ENCODE measurements at regions not wholly inside any gene's neighbourhood (a gene's known extent, or its start where the extent isn't known, plus 50 kb on each side); places are given as distances from the start of the nearest gene placed in this dataset.

- peaks cover 12 to 35% (median 28%) of the 10 kb centered on the region in 3 donors for H3K4me1 ChIP-seq (ENCODE audit: control insufficient read depth in 3 of 3, insufficient read depth in 3 of 3, low read length in 3 of 3)
- peak overlapping the region; percentile 77 for H3K27ac ChIP-seq (ENCODE audit: low read depth, low read length)
- no peak overlapping the region for H3K4me3 ChIP-seq (ENCODE audit: low read length in 3 of 3)
- H3K9me3 ChIP-seq (ENCODE audit: control insufficient read depth in 3 of 3, low read length in 3 of 3), result no peaks in the 10 kb centered on the region
- H3K36me3 ChIP-seq (ENCODE audit: control insufficient read depth in 3 of 3, insufficient read depth in 3 of 3, low read length in 3 of 3), result no peaks in the 10 kb centered on the region
- peaks cover 0 to 2% (median 0%) of the 10 kb centered on the region in 3 donors for H3K27me3 ChIP-seq (ENCODE audit: control insufficient read depth in 3 of 3, insufficient read depth in 3 of 3, low read length in 3 of 3)
- no peak overlapping the region for H3K9ac ChIP-seq (ENCODE audit: low read depth in 1 of 3, low read length in 3 of 3)
These were observed 224.4 kb upstream of the TLE3 start for GRCh38 chr15:70322051-70322668.

GRCh38 chr15:70321172-70321819 is 223.6 kb upstream of the TLE3 start:
- Histone ChIP-seq H3K4me1 (ENCODE audit: control insufficient read depth in 3 of 3, insufficient read depth in 3 of 3, low read length in 3 of 3) (peaks cover 12 to 35% (median 28%) of the 10 kb centered on the region in 3 donors), H3K27ac (ENCODE audit: low read depth, low read length) (peak overlapping the region; percentile 17), H3K4me3 (ENCODE audit: low read length in 3 of 3) (no peak overlapping the region), H3K9me3 (ENCODE audit: control insufficient read depth in 3 of 3, low read length in 3 of 3) (no peaks in the 10 kb centered on the region), H3K27me3 (ENCODE audit: control insufficient read depth in 3 of 3, insufficient read depth in 3 of 3, low read length in 3 of 3) (peaks cover 0 to 2% (median 0%) of the 10 kb centered on the region in 3 donors), H3K9ac (ENCODE audit: low read depth in 1 of 3, low read length in 3 of 3) (no peak overlapping the region), H3K36me3 (ENCODE audit: control insufficient read depth in 3 of 3, insufficient read depth in 3 of 3, low read length in 3 of 3) (no peaks in the 10 kb centered on the region)

- Histone ChIP-seq H3K27me3 (ENCODE audit: control insufficient read depth in 3 of 3, insufficient read depth in 3 of 3, low read length in 3 of 3) (peaks cover 0 to 2% (median 0%) of the 10 kb centered on the region in 3 donors), H3K4me1 (ENCODE audit: control insufficient read depth in 3 of 3, insufficient read depth in 3 of 3, low read length in 3 of 3) (peaks cover 12 to 35% (median 28%) of the 10 kb centered on the region in 3 donors), H3K27ac (ENCODE audit: low read depth, low read length) (peak overlapping the region; percentile 17), H3K9me3 (ENCODE audit: control insufficient read depth in 3 of 3, low read length in 3 of 3) (no peaks in the 10 kb centered on the region), H3K4me3 (ENCODE audit: low read length in 3 of 3) (no peak overlapping the region), H3K36me3 (ENCODE audit: control insufficient read depth in 3 of 3, insufficient read depth in 3 of 3, low read length in 3 of 3) (no peaks in the 10 kb centered on the region), H3K9ac (ENCODE audit: low read depth in 1 of 3, low read length in 3 of 3) (no peak overlapping the region)
These were observed 222.8 kb upstream of the TLE3 start for GRCh38 chr15:70320482-70320881.

GRCh38 chr15:70320077-70320476 is 222.4 kb upstream of the TLE3 start:
- peaks cover 12 to 35% (median 28%) of the 10 kb centered on the region in 3 donors for H3K4me1 ChIP-seq (ENCODE audit: control insufficient read depth in 3 of 3, insufficient read depth in 3 of 3, low read length in 3 of 3)

GRCh38 chr15:70319466-70319865 is 221.7 kb upstream of the TLE3 start:
- H3K9ac ChIP-seq (ENCODE audit: low read depth in 1 of 3, low read length in 3 of 3), result no peak overlapping the region
- no peak overlapping the region for H3K4me3 ChIP-seq (ENCODE audit: low read length in 3 of 3)
- peak overlapping the region; percentile 10 for H3K27ac ChIP-seq (ENCODE audit: low read depth, low read length)
- peaks cover 12 to 35% (median 25%) of the 10 kb centered on the region in 3 donors for H3K4me1 ChIP-seq (ENCODE audit: control insufficient read depth in 3 of 3, insufficient read depth in 3 of 3, low read length in 3 of 3)
- H3K27me3 ChIP-seq (ENCODE audit: control insufficient read depth in 3 of 3, insufficient read depth in 3 of 3, low read length in 3 of 3), result peaks cover 0 to 2% (median 0%) of the 10 kb centered on the region in 3 donors
- no peaks in the 10 kb centered on the region for H3K36me3 ChIP-seq (ENCODE audit: control insufficient read depth in 3 of 3, insufficient read depth in 3 of 3, low read length in 3 of 3)
- no peaks in the 10 kb centered on the region for H3K9me3 ChIP-seq (ENCODE audit: control insufficient read depth in 3 of 3, low read length in 3 of 3)

More at GRCh38 chr15:70320077-70320476, 222.4 kb upstream of the TLE3 start:
- Histone ChIP-seq H3K36me3 (ENCODE audit: control insufficient read depth in 3 of 3, insufficient read depth in 3 of 3, low read length in 3 of 3) (no peaks in the 10 kb centered on the region), H3K9ac (ENCODE audit: low read depth in 1 of 3, low read length in 3 of 3) (no peak overlapping the region), H3K4me3 (ENCODE audit: low read length in 3 of 3) (no peak overlapping the region), H3K9me3 (ENCODE audit: control insufficient read depth in 3 of 3, low read length in 3 of 3) (no peaks in the 10 kb centered on the region), H3K27ac (ENCODE audit: low read depth, low read length) (peak overlapping the region; percentile 17), H3K27me3 (ENCODE audit: control insufficient read depth in 3 of 3, insufficient read depth in 3 of 3, low read length in 3 of 3) (peaks cover 0 to 2% (median 0%) of the 10 kb centered on the region in 3 donors)

GRCh38 chr15:70318594-70319465 is 221.1 kb upstream of the TLE3 start:
- no peak overlapping the region for H3K9ac ChIP-seq (ENCODE audit: low read depth in 1 of 3, low read length in 3 of 3)
- H3K4me3 ChIP-seq (ENCODE audit: low read length in 3 of 3), result no peak overlapping the region
- H3K27ac ChIP-seq (ENCODE audit: low read depth, low read length), result peak overlapping the region; percentile 10
- H3K9me3 ChIP-seq (ENCODE audit: control insufficient read depth in 3 of 3, low read length in 3 of 3), result no peaks in the 10 kb centered on the region
- no peaks in the 10 kb centered on the region for H3K36me3 ChIP-seq (ENCODE audit: control insufficient read depth in 3 of 3, insufficient read depth in 3 of 3, low read length in 3 of 3)
- H3K4me1 ChIP-seq (ENCODE audit: control insufficient read depth in 3 of 3, insufficient read depth in 3 of 3, low read length in 3 of 3), result peaks cover 12 to 35% (median 21%) of the 10 kb centered on the region in 3 donors
- peaks cover 0 to 2% (median 0%) of the 10 kb centered on the region in 3 donors for H3K27me3 ChIP-seq (ENCODE audit: control insufficient read depth in 3 of 3, insufficient read depth in 3 of 3, low read length in 3 of 3)

GRCh38 chr15:70316059-70316600 is 218.4 kb upstream of the TLE3 start:
- Histone ChIP-seq H3K27me3 (ENCODE audit: control insufficient read depth in 3 of 3, insufficient read depth in 3 of 3, low read length in 3 of 3) (peaks cover 2 to 7% (median 4%) of the 10 kb centered on the region in 3 donors), H3K9ac (ENCODE audit: low read depth in 1 of 3, low read length in 3 of 3) (no peak overlapping the region), H3K9me3 (ENCODE audit: control insufficient read depth in 3 of 3, low read length in 3 of 3) (no peaks in the 10 kb centered on the region), H3K36me3 (ENCODE audit: control insufficient read depth in 3 of 3, insufficient read depth in 3 of 3, low read length in 3 of 3) (no peaks in the 10 kb centered on the region), H3K27ac (ENCODE audit: low read depth, low read length) (no peak overlapping the region), H3K4me3 (ENCODE audit: low read length in 3 of 3) (no peak overlapping the region), H3K4me1 (ENCODE audit: control insufficient read depth in 3 of 3, insufficient read depth in 3 of 3, low read length in 3 of 3) (peaks cover 3 to 13% (median 5%) of the 10 kb centered on the region in 3 donors)

GRCh38 chr15:70315431-70315830 is 217.7 kb upstream of the TLE3 start:
- Histone ChIP-seq H3K9me3 (ENCODE audit: control insufficient read depth in 3 of 3, low read length in 3 of 3) (no peaks in the 10 kb centered on the region), H3K27me3 (ENCODE audit: control insufficient read depth in 3 of 3, insufficient read depth in 3 of 3, low read length in 3 of 3) (peaks cover 2 to 7% (median 4%) of the 10 kb centered on the region in 3 donors), H3K4me3 (ENCODE audit: low read length in 3 of 3) (no peak overlapping the region), H3K36me3 (ENCODE audit: control insufficient read depth in 3 of 3, insufficient read depth in 3 of 3, low read length in 3 of 3) (no peaks in the 10 kb centered on the region), H3K9ac (ENCODE audit: low read depth in 1 of 3, low read length in 3 of 3) (no peak overlapping the region), H3K27ac (ENCODE audit: low read depth, low read length) (no peak overlapping the region), H3K4me1 (ENCODE audit: control insufficient read depth in 3 of 3, insufficient read depth in 3 of 3, low read length in 3 of 3) (peaks cover 0 to 8% (median 3%) of the 10 kb centered on the region in 3 donors)

- Histone ChIP-seq H3K9ac (ENCODE audit: low read depth in 1 of 3, low read length in 3 of 3) (no peak overlapping the region), H3K9me3 (ENCODE audit: control insufficient read depth in 3 of 3, low read length in 3 of 3) (no peaks in the 10 kb centered on the region), H3K27me3 (ENCODE audit: control insufficient read depth in 3 of 3, insufficient read depth in 3 of 3, low read length in 3 of 3) (peaks cover 2 to 7% (median 4%) of the 10 kb centered on the region in 3 donors), H3K36me3 (ENCODE audit: control insufficient read depth in 3 of 3, insufficient read depth in 3 of 3, low read length in 3 of 3) (no peaks in the 10 kb centered on the region), H3K4me1 (ENCODE audit: control insufficient read depth in 3 of 3, insufficient read depth in 3 of 3, low read length in 3 of 3) (peaks cover 0 to 5% (median 3%) of the 10 kb centered on the region in 3 donors), H3K4me3 (ENCODE audit: low read length in 3 of 3) (no peak overlapping the region), H3K27ac (ENCODE audit: low read depth, low read length) (no peak overlapping the region)
These were observed 217.0 kb upstream of the TLE3 start for GRCh38 chr15:70314688-70315087.

All from skeletal muscle tissue (tissue), 3 donors.